HG02885 (cell line): ENCODE measurements at regions not wholly inside any gene's neighbourhood (a gene's known extent, or its start where the extent isn't known, plus 50 kb on each side); places are given as distances from the start of the nearest gene placed in this dataset.

Source experiments
- ATAC-seq: cut with Tn5 transposase; IDR thresholded peaks from one replicate; pipeline ENCODE4 v1.9.1; 2021; ENCODE audit warnings: mild to moderate bottlenecking; ENCODE audit not compliant: unreplicated experiment, poor library complexity

DNA sequence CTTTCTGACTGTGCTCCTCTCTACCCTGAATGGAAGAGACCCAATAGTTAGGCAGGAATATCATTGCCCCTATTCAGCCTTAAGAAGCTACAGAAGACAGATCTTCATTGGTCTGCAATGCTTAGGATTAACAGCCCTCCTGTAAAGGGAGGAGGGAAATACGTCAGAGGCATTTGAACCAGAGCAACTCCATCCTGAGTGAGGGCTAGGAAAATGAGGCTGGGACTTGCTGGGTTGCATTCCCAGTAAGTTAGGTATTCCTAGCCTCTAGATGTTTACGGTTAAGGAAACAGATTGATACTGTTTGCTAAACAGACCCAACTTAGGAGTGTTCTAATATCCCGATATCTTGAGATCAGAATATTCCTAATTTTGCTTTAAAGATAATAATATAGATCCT is 63.5 kb downstream of the PCDH18 start:
- no peak for ATAC-seq

DNA sequence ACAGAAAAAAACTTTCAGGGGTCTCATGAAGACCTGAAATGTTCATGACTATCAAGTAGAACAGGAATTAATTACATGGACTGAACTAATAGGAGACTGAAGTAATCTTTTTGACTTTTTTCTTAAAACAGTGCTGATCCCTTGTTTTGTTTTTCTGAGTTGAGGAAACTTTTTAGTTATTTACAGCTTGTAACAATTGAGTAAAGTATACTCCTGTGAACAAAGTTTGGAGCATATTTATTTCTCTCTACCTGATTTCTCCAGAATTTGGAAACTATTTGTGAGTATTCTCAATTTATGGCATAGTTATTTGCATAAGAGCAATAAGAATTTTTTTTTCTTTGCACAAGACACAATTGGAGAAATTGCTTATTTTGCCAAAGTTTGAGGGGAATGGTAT is 64.8 kb downstream of the PCDH18 start:
- no peak for ATAC-seq

DNA sequence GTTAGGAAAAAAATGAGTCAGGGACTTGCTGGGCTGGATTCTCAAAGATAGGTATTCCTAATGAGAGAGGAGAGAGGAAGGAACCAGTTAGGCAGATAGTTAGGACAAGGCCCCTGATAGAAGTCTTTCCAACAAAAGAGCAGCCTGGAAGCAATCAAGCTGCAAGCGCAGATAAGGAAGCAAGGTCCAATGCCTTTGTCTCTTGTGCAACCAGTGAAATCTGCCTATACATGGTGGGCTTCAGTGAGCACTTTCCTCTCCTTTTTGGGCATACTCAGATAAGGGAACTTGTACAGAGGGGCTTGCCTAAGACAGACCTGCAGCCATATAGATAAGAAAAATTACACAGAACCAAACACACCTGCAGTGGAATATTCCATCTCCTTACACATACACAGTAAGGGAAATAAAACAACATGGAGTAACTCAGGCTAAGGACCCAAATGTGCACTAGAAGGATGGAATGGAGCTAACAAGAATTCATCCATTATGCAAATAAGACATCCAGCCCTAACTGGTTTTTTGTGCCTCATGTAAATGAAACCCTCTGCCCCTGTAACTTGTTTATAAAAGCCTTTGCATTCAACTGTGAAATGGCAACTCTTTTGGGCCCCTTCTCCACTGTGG is 68.8 kb downstream of the PCDH18 start:
- no peak for ATAC-seq

DNA sequence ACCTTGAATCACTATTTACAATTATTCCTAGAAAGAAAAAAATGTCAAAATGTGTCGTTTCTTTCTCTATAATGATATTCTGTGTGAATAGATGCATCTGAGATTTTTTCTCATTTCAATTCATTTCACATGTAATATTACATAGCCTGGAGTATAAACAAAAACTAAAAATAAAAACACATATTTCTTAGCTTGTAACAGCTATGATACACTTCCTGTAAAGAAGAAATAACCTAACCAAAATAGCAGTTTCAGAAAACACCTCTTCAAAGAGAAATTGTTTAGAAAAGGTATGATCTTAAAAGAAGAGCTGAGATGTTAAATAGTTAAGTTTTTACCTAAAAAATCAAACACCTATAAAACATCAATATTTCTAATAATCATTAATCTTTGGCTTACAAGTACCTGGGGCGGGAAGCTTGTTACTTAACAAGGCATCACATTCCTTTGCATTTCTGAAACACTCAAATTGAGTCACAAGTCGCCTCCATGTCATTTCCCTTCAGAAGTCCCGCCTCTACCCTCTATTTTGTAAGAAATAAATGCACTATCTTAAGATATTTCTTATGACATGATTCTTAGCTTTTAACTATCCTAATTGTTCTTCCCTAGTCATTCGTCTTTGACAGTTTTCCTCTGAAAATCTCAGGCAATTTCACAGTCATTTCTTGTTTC is 76.5 kb downstream of the PCDH18 start:
- no peak for ATAC-seq

DNA sequence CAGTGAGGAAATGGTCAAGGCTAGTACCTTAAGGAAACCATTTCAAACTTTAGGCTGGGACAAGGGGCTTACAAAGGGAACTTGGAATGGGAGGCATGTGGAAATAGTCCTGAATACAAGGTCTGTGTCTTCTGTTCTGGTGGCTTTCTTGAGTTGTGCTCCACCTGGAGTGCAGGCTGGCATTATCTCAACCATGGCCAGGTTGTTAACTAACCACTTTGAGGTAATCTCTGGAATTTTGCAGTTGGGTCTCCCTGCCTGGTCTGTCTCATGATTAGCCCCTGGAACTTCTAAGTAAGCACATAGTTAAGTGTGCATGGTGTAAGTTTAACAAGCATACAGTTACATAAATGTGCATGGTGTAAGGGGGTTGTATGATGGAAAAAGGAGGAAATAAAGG is 77.5 kb downstream of the PCDH18 start:
- no peak for ATAC-seq

DNA sequence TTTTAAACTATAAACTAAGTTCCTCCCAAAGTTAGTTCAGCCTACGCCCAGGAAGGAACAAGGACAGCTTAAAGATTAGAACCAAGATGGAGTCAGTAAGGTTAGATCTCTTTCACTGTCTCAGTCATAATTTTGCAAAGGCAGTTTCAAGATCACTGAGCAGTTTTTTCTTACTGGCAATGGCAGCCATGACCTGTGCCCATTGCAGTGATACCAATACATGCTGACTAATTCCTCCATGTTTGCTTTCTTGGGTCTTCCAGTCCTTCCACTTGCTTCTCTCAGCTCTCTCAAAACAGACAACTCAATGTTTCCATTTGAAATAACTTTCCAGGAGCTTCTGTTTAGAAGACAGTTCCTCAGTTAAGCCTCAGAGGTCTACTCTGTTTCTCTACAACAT is 79.5 kb downstream of the PCDH18 start:
- ATAC-seq, result no peak

DNA sequence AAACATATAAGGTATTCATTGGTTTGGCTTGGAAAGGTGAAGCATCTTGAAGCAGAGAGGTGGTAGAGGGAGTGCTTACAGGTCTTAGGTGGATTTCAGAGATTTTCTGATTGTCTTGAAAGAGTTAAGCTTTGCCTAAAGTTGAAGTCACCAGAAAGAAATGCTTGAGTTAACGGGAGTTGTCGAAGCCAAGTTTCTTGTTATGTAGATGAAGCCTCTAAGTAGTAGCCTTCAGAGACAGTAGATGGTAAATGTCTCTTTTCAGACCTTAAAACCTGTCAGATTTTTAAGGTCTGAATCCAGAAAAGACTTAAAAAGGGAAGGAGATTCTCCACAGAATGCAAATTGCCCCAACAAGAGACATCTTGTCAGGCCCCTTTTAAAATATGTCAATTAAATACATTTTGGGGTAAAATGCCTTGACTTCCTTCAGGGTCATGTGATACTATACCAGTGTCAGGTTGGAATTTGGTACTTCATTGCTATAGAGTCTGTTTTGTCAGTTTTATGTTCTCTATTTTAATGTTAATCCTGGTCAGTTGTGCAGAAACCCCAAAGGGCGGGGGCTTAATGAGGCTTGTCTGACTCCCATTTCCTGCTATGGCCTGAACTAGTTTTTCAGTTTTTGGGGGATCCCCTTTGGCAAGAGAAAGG is 81.0 kb downstream of the PCDH18 start:
- ATAC-seq, result no peak

DNA sequence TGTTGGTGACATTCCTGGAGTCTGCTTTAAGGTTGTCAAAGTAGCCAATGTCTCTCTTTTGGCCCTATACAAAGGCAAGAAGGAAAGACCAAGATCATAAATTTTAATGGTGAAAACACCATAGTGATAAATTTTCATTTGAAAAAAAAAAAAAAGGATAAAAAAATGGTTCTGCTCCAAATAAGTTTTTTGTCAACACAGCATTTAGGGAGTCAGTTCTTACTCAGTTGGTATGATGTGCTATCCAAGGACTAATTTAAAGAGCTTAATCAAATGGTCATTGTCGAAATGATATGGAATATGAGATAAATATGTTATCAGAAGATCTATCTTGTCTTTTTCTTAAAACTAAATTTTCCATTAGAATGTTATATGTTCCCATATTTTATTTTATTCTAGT is 83.9 kb downstream of the PCDH18 start:
- ATAC-seq, result no peak

DNA sequence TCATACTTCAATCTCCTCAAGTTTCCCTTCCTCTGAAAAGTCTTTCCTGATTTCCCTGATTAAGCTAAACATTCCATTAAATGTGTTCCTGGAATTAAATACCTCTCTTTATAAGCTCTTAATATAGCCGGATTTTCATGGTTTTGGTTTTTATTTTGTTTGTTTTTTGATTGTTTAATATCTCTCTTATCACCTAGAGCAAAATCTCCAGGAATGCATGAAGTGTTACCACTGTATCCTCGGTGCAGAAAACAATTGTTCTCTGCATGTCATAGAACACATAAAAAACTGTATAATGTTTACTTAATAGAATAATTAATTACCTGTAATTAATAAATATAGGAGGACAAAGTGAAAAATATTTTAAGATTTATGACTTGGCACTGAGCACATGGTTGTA is 86.2 kb downstream of the PCDH18 start:
- no peak for ATAC-seq

DNA sequence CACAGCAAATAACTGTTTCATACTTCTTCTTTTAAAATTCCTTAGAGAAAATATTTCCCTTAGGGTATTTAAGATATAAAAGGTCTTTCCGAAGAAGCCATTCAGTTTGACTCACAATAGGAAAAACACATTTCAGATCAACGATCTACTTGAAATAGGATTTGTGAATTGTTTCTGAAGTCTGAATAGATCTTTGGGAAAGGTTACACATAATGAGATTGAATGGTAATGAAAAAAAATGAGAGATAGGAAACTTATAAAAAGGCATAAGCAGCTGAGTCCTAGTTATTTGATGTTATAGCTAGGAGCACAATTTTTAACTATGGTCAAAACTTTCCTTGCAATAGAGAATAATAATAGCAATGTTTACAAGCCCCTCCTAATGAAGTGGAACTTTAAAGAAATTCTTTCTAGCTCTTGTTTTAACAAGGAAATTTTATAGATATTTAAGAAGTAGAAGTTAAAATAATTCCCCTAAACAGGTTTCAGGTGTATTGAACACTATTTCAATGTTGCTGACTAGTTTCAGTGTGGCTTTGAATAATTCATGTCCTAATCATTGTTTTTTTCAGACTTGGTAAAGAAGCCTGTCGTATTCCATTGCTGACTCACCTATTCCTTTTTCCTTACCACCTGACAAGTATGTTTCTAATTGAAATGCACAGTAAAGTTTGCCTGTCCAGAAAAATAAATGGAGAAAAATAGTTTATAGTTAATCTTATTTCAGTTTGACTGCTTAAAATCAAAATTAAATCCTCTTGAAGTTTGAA is 89.1 kb downstream of the PCDH18 start:
- ATAC-seq, result no peak

DNA sequence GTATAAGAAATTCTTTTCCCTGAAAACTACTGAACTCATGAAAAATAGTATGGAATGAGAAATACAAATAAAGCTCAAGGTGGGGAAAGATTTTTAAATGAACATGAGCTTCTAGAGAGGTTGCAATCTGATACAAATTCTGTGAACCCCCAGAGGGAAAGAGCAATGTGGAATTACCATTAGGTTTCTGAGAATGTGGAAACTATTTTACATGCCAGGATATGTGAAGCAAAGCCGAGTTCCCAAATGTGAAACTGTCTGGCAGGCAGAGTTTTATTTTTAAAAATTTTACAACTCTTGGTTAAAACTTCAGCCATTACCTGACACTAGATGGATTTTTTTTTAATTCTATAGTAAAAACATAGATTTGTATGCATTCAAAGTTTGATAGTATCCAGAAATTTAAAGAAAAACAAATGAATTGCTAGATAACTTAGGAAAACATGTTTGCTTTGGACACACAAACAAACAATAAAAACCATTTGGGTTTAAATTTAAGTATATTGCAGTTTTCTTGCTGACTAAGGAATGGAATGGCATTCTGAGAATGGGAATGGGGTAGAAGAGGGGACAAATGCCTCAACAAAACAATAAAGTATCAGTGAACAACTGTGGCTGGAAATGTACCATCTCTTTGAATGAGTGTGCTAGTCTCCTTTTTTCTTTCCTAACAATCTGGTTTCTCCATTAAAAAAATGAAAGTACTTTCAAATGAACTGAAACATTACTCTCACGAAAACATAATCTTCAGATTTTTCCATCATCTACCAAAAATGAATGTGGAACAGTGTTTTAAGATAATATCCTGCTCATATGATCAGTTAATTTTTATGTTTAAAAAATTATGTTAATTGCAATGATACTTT is 99.6 kb downstream of the PCDH18 start:
- ATAC-seq, result no peak

DNA sequence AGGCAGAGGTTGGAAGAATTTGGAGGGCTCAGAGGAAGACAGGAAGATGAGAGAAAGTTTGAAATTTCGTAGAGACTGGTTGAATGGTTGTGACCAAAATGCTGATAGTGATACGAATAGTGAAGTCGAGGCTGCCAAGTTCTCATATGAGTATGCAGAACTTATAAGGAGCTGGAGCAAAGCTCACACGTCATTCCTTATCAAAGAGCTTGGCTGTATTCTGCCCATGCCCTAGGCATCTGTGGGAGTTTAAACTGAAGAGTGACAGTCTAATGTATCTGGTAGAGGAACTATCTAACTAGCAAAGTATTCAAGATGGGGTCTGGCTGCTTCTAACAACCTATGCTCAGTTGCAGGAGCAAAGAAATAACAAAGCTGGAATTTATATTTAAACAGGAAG is 102.1 kb downstream of the PCDH18 start:
- no peak for ATAC-seq

DNA sequence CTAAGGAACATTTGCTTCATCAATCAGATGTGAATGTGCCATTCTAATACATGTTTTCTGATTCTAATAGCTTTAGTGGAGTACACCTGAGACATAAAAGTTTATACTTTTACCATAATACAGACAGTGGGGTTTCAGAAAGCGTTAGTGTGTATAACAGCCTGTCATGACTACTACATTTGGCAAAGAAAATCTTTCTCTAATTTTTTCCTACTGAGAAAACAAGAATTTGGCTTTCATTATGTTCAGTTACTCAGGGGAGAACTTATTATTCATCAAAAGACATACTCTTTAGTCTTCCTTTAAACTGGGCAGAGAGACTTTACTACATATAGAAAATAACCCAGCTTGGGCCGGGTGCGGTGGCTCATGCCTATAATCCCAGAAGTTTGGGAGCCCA is 104.9 kb downstream of the PCDH18 start:
- ATAC-seq, result no peak

DNA sequence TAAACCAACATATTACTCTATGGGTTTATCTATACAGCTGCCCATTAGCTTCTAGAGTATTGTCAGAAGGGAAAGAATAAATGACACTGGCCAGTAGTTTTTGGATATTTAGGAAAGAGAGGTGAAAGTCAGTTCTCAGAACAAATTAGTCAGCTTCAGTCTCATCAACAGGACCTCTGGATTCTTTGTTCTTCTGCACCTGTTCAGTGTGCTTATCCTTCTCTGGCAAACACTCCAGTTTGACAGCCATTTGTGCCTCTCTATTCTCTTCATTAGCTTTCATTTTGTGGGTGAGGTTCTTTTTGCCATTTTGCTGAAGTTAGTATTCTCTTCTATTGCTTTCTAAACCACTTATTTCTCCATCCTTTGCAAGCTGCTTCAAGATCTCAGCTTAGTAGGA is 107.0 kb downstream of the PCDH18 start:
- no peak for ATAC-seq

DNA sequence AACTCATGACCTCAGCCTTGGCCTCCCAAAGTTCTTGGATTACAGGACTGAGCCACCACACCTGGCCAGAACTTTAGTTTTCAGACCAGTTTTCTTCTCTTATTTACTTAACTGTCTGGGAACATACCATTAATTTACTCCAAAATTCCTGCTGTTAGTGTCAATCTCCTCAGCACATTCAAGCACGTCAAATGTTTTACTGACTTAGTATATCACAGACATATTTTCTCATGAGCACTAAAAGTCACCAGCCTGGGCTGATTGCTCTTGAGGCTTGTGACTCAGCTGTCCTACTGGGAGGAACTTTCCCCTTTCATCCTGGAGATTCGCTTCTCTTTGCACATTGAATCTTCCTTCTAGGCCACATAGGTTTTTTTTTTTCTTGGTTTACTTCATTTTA is 109.6 kb downstream of the PCDH18 start:
- no peak for ATAC-seq

DNA sequence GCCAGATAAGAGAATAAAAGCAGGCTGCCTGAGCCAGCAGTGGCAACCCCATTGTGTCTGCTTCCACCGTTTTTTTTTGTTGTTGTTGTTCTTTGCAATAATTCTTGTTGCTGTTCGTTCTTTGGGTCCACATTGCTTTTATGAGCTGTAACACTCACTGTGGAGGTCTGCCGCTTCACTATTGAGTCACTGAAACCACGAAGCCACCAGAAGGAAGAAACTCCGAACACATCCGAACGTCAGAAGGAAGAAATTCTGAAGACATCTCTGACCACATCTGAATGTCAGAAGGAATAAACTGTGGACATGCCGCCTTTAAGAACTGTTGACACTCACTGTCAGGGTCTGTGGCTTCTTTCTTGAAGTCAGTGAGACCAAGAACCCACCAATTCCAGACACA is 110.5 kb downstream of the PCDH18 start:
- ATAC-seq, result no peak

DNA sequence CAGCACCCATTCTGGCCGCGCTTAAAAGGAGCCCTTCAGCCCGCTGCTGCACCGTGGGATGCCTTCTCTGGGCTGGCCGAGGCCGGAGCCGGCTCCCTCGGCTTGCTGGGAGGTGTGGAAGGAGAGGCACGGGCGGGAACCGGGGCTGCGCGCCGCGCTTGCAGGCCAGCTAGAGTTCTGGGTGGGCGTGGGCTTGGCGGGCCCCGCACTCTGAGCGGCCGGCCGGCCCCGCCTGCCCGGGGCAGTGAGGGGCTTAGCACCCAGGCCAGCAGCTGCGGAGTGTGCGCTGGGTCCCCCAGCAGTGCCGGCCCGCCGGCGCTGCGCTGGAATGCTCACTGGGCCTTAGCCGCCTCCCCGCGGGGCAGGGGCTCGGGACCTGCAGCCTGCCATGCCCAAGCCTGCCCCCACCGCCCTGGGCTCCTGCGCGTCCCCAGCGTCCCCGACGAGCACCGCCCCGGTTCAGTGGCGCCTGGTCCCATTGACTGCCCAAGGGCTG is 111.3 kb downstream of the PCDH18 start:
- ATAC-seq, result no peak

DNA sequence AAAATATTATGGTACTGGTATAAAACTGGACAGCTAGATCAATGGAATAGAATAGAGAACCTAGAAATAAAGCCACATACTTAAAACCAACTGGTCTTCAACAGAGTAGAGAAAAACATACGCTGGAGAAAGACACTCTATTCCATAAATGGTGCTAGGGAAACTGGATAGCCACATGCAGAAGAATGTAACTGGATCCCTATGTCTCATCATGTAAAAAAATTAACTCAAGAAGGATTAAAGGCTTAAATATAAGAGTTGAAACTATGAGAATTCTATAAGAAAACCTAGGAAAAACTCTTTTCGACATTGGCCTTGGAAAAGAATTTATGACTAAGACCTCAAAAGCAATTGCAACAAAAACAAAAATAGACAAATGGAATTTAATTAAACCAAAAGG is 114.6 kb downstream of the PCDH18 start:
- no peak for ATAC-seq

DNA sequence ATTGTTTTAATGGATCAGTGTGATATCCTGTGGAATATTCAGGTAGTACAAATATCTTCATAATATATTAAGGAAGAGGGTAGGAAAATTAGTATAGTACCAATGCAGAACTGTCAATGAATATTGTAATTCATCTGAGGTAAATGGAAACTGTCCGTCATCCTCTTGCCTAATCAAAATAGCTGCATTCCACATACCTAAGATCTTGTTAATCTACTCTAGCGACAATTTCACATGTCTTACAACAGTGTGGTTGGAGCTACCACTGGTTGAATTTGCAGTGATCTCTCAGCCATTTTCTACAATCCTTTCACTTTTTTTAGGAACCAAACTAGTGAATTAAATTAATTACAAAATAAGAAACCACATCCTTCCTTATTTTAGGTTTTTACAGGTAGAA is 117.5 kb downstream of the PCDH18 start:
- ATAC-seq, result no peak

DNA sequence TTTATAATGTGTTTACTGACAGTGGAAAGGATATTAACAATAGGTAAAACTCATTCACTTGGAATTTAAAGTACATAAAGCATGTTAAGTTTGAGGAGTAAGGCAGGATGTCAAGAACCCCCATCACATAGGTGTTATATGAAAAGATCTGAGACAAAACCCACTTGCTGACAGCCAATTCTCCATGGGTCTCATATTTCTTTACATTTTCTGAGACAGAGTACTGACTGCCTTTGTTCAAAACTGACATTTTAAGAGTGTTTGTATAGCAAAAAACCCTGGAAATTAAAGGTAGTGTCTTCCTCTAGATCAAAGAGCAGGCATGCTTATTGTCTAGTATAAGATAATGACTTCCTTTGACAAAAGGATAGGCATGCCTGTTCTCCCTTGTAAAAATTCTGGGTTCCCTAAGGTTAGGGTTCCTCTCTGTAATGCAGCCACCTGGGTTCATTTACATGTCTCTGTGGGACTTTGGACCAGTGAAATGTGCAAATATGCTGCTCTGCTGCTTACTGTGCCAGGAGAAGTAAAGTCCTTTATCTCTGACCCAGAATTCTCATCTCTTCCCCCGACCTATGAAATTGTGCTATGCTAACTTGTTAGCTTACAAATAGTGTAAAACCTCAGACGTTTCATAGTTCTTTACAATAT is 123.6 kb downstream of the PCDH18 start:
- no peak for ATAC-seq
